Calu3 (cell line): ENCODE measurements at regions not wholly inside any gene's neighbourhood (a gene's known extent, or its start where the extent isn't known, plus 50 kb on each side); places are given as distances from the start of the nearest gene placed in this dataset.

Experiments used
- BruUV-seq: library from RNA; stranded (reverse); fragments of 400-500 nt; replicated peaks from 2 replicates; lab custom pipeline; 2021; lab: Mats Ljungman, UMichigan
- CTCF ChIA-PET: fragments of 300-600 bp; sonication (Branson Sonifier 250); formaldehyde crosslinking; loops from one replicate; lab custom pipeline; 2022; ENCODE audit warnings: antibody characterized with exemption; lab: Charles Lee
- DNase-seq: peaks from one replicate; pipeline ENCODE4 v3.0.0; 2022
- H3K27ac Mint-ChIP-seq: one replicate; pipeline ENCODE4 v1.8.0; 2022; ENCODE audit warnings: mixed read lengths; ENCODE audit not compliant: unreplicated experiment
- H3K27me3 Mint-ChIP-seq: one replicate; pipeline ENCODE4 v1.8.0; 2022; ENCODE audit warnings: mixed read lengths; ENCODE audit not compliant: unreplicated experiment
- H3K36me3 Mint-ChIP-seq: one replicate; pipeline ENCODE4 v1.8.0; 2022; ENCODE audit warnings: mild to moderate bottlenecking, moderate library complexity, mixed read lengths; ENCODE audit not compliant: insufficient read depth, unreplicated experiment
- H3K4me1 Mint-ChIP-seq: one replicate; pipeline ENCODE4 v1.8.0; 2022; ENCODE audit warnings: mild to moderate bottlenecking, low read depth, mixed read lengths; ENCODE audit not compliant: unreplicated experiment
- H3K4me3 Mint-ChIP-seq: one replicate; pipeline ENCODE4 v1.8.0; 2022; ENCODE audit warnings: mild to moderate bottlenecking, low read depth, moderate library complexity, mixed read lengths; ENCODE audit not compliant: unreplicated experiment
- H3K9me3 Mint-ChIP-seq: one replicate; pipeline ENCODE4 v1.8.0; 2022; ENCODE audit warnings: low read depth, mixed read lengths; ENCODE audit not compliant: unreplicated experiment
- intact Hi-C: fragments of 100-400 bp; cut with micrococcal nuclease; formaldehyde crosslinking; loops from one replicate; pipeline ENCODE4 v1.10.0; 2022; ENCODE audit not compliant: unreplicated experiment
- TF ChIP-seq, protein P1 (sequence below): fragments of 200-600 bp; IDR thresholded peaks from one replicate; pipeline ENCODE4 v1.8.0; 2022; ENCODE audit warnings: antibody characterized with exemption; ENCODE audit not compliant: unreplicated experiment

DNA sequence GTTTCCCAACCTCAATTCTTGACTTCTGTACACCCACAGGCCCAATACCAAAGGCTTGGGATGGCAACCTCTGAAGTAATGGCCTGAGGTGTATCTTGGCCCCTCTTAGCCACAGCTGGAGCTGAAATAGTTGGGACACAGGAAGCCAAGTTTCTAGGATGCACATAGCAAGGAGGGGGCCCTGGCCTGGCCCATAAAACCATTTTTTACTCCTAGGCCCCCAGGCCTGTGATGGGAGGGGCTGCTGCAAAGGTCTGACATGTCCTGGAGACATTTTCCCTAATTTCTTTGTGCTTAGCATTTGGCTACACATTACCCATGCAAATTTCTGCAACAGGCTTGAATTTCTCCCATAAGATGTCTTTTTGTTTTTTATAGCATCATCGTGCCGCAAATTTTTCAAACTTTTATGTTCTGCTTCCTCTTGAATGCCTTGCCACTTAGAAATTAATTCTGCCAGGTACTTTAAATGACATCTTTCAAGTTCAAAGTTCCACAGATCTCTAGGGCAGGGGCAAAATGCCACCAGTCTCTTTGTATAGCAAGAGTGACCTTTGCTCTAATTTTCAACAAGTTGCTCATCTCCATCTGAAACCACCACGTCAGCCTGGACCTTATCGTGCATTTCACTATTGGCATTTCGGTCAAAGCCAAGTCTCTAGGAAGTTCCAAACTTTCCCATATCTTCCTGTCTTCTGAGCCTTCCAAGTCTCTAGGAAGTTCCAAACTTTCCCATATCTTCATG lies 490.8 kb downstream of the IPMK start:
- Mint-ChIP-seq H3K4me3 (no peak overlapping the region), H3K27ac (no peak overlapping the region), H3K36me3 (no peaks in the 10 kb centered on the region), H3K4me1 (peaks cover 11% of the 10 kb centered on the region), H3K9me3 (peaks cover 20% of the 10 kb centered on the region), H3K27me3 (no peaks in the 10 kb centered on the region)
- CTCF ChIA-PET: no interaction called here
- intact Hi-C loops: no loop called here
- no TSS peak for BruUV-seq
- TF ChIP-seq, protein P1, sequence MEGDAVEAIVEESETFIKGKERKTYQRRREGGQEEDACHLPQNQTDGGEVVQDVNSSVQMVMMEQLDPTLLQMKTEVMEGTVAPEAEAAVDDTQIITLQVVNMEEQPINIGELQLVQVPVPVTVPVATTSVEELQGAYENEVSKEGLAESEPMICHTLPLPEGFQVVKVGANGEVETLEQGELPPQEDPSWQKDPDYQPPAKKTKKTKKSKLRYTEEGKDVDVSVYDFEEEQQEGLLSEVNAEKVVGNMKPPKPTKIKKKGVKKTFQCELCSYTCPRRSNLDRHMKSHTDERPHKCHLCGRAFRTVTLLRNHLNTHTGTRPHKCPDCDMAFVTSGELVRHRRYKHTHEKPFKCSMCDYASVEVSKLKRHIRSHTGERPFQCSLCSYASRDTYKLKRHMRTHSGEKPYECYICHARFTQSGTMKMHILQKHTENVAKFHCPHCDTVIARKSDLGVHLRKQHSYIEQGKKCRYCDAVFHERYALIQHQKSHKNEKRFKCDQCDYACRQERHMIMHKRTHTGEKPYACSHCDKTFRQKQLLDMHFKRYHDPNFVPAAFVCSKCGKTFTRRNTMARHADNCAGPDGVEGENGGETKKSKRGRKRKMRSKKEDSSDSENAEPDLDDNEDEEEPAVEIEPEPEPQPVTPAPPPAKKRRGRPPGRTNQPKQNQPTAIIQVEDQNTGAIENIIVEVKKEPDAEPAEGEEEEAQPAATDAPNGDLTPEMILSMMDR: no peak
- DNase-seq: no peak

DNA sequence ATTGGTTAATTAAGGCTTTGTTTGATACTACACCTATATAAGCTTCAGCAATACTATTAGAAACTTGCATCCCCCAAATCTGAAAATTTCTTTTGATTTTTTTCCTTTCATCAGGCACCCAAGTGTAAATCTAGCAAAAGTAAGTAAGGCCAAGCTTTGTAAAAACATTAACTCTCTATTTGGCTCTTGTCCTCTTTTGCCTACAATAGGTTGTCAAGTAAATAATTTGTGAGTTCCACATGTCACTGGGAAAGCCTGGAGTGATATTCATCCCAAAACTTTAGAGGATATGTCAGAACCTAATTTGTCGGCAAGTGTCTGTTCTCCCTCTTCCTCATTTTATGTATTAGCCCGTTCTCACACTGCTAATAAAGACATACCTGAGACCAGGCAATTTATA lies 492.4 kb downstream of the IPMK start:
- no peaks in the 10 kb centered on the region for H3K36me3 Mint-ChIP-seq
- H3K27ac Mint-ChIP-seq: no peak overlapping the region
- H3K4me1 Mint-ChIP-seq: peaks cover 20% of the 10 kb centered on the region
- intact Hi-C loops: no loop called here
- peaks cover 14% of the 10 kb centered on the region for H3K9me3 Mint-ChIP-seq
- no TSS peak for BruUV-seq
- CTCF ChIA-PET: no interaction called here
- H3K4me3 Mint-ChIP-seq: no peak overlapping the region
- H3K27me3 Mint-ChIP-seq: no peaks in the 10 kb centered on the region
- no peak for DNase-seq
- TF ChIP-seq, protein P1: no peak

DNA sequence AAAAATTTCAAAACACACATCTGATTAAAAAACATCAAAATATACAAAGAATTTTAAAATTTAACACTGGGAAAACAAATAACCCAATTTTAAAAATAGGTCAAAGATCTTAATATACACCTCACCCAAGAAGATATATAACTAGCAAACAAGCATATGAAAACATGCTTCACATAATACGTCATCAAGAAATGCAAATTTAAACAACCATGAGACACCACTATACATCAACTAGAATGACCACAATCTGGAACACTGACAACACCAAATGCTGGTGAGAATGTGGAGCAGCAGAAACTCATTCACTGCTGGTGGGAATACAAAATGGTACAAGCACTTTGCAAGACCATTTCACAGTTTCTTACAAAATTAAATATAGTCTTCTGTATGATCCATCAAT lies 498.4 kb downstream of the IPMK start:
- no TSS peak for BruUV-seq
- H3K27me3 Mint-ChIP-seq: no peaks in the 10 kb centered on the region
- H3K27ac Mint-ChIP-seq: no peak overlapping the region
- CTCF ChIA-PET: no interaction called here
- no peaks in the 10 kb centered on the region for H3K36me3 Mint-ChIP-seq
- no peak for DNase-seq
- TF ChIP-seq, protein P1: no peak
- no peak overlapping the region for H3K4me3 Mint-ChIP-seq
- intact Hi-C loops: no loop called here
- H3K9me3 Mint-ChIP-seq: peaks cover 9% of the 10 kb centered on the region
- peaks cover 20% of the 10 kb centered on the region for H3K4me1 Mint-ChIP-seq

DNA sequence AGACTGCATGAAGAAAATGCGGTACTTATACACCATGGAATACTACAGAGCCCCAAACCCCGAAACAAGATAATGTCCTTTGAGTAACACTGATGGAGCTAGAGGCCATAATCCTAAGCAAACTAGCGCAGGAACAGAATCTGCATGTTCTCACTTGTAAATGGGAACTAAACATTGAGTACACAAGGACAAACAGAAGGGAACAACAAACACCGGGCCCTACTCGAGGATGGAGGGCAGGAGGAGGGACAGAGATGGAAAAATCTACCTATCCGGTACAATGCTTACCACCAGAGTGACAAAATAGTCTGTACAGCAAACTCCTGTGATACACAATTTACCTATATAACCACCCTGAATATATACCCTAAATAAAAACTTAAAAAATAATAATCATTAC lies 507.9 kb downstream of the IPMK start:
- TF ChIP-seq, protein P1: no peak
- Mint-ChIP-seq H3K9me3 (no peaks in the 10 kb centered on the region), H3K27ac (no peak overlapping the region), H3K4me1 (peaks cover 22% of the 10 kb centered on the region), H3K4me3 (no peak overlapping the region), H3K36me3 (no peaks in the 10 kb centered on the region), H3K27me3 (no peaks in the 10 kb centered on the region)
- CTCF ChIA-PET: interaction anchor here (0.6 kb wide), 1 partner anchor 22 kb away, joined by 4 read pairs; no protein-coding TSS in a partner anchor
- intact Hi-C loops: no loop called here
- no peak for DNase-seq
- BruUV-seq: no TSS peak
